Progenitor cell of endocrine pancreas (in vitro differentiated cells): ENCODE measurements at regions not wholly inside any gene's neighbourhood (a gene's known extent, or its start where the extent isn't known, plus 50 kb on each side); places are given as distances from the start of the nearest gene placed in this dataset.

ENCODE experiments used
- DNase-seq: peaks from one replicate; pipeline ENCODE4 v3.0.0; 2021; ENCODE audit warnings: low spot score; ENCODE audit not compliant: unreplicated experiment
- H3K27ac Mint-ChIP-seq: 2 replicates; pipeline ENCODE4 v1.8.0; 2021; ENCODE audit warnings: mild to moderate bottlenecking, moderate library complexity, mixed read lengths
- H3K27me3 Mint-ChIP-seq: 2 replicates; pipeline ENCODE4 v1.8.0; 2021; ENCODE audit warnings: mixed read lengths
- H3K36me3 Mint-ChIP-seq: 2 replicates; pipeline ENCODE4 v1.8.0; 2022; ENCODE audit warnings: mixed read lengths; ENCODE audit not compliant: insufficient read depth
- H3K4me1 Mint-ChIP-seq: 2 replicates; pipeline ENCODE4 v1.8.0; 2021; ENCODE audit warnings: low read depth, mixed read lengths
- H3K4me3 Mint-ChIP-seq: 2 replicates; pipeline ENCODE4 v1.8.0; 2021; ENCODE audit warnings: low read depth, mild to moderate bottlenecking, moderate library complexity, mixed read lengths
- H3K9me3 Mint-ChIP-seq: 2 replicates; pipeline ENCODE4 v1.8.0; 2021; ENCODE audit warnings: low read depth, mixed read lengths
- CTCF ChIP-seq: fragments of 200-600 bp; sonication (generic); IDR thresholded peaks from one replicate; pipeline ENCODE4 v1.5.0; 2021; ENCODE audit warnings: antibody characterized with exemption, mild to moderate bottlenecking; ENCODE audit not compliant: unreplicated experiment

- no peak for TF ChIP-seq CTCF
- Mint-ChIP-seq H3K4me3 (no peak overlapping the region), H3K36me3 (no peaks in the 10 kb centered on the region), H3K4me1 (no peaks in the 10 kb centered on the region), H3K27ac (no peak overlapping the region), H3K27me3 (no peaks in the 10 kb centered on the region), H3K9me3 (no peaks in the 10 kb centered on the region)
- no peak for DNase-seq
Measured at GRCh38 chr18:40915724-40916123, 1039.3 kb upstream of the PIK3C3 start.

GRCh38 chr18:40911582-40912254 is 1043.3 kb upstream of the PIK3C3 start:
- H3K9me3 Mint-ChIP-seq: no peaks in the 10 kb centered on the region
- H3K36me3 Mint-ChIP-seq: no peaks in the 10 kb centered on the region
- no peaks in the 10 kb centered on the region for H3K4me1 Mint-ChIP-seq

GRCh38 chr18:40911041-40911440 is 1044.0 kb upstream of the PIK3C3 start:
- H3K36me3 Mint-ChIP-seq: no peaks in the 10 kb centered on the region
- no peak for TF ChIP-seq CTCF
- no peaks in the 10 kb centered on the region for H3K9me3 Mint-ChIP-seq
- H3K4me1 Mint-ChIP-seq: no peaks in the 10 kb centered on the region
- no peak for DNase-seq
- no peak overlapping the region for H3K27ac Mint-ChIP-seq
- H3K4me3 Mint-ChIP-seq: no peak overlapping the region
- H3K27me3 Mint-ChIP-seq: no peaks in the 10 kb centered on the region

More at GRCh38 chr18:40911582-40912254, 1043.3 kb upstream of the PIK3C3 start:
- Mint-ChIP-seq H3K27ac (no peak overlapping the region), H3K4me3 (no peak overlapping the region), H3K27me3 (no peaks in the 10 kb centered on the region)
- no peak for DNase-seq
- no peak for TF ChIP-seq CTCF

- Mint-ChIP-seq H3K27me3 (no peaks in the 10 kb centered on the region), H3K36me3 (no peaks in the 10 kb centered on the region), H3K9me3 (no peaks in the 10 kb centered on the region), H3K4me3 (no peak overlapping the region), H3K4me1 (peaks cover 4% of the 10 kb centered on the region), H3K27ac (no peak overlapping the region)
- no peak for DNase-seq
- TF ChIP-seq CTCF: no peak
Measured at GRCh38 chr18:40907842-40908241, 1047.2 kb upstream of the PIK3C3 start.

GRCh38 chr18:40904295-40904694 is 1050.7 kb upstream of the PIK3C3 start:
- TF ChIP-seq CTCF: no peak
- Mint-ChIP-seq H3K36me3 (no peaks in the 10 kb centered on the region), H3K27ac (no peak overlapping the region), H3K27me3 (no peaks in the 10 kb centered on the region), H3K4me3 (no peak overlapping the region), H3K9me3 (no peaks in the 10 kb centered on the region), H3K4me1 (peaks cover 7% of the 10 kb centered on the region)
- DNase-seq: no peak
